ENCODE measurements at regions not wholly inside any gene's neighbourhood (a gene's known extent, or its start where the extent isn't known, plus 50 kb on each side); places are given as distances from the start of the nearest gene placed in this dataset.

DNA sequence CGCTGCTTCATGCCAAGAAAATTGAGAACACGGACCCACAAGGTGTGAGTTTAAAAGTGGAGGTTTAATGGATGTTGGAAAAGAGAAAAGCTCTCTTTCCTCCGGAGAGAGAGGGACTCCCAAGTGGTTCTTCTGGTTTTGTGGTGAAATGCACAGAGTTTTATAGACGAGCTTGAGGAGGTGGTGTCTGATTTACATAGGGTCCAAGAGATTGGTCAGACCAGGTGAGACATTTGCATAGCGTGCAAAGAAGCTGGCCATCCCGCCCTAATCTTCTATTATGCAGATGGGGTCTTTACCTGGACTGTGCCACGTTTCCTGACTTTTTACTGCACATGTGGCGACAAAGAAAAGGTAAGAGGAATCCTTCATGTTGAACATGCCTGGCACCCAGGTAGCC is 236.4 kb upstream of the PCDH9 start:
- TF ChIP-seq, protein P1, sequence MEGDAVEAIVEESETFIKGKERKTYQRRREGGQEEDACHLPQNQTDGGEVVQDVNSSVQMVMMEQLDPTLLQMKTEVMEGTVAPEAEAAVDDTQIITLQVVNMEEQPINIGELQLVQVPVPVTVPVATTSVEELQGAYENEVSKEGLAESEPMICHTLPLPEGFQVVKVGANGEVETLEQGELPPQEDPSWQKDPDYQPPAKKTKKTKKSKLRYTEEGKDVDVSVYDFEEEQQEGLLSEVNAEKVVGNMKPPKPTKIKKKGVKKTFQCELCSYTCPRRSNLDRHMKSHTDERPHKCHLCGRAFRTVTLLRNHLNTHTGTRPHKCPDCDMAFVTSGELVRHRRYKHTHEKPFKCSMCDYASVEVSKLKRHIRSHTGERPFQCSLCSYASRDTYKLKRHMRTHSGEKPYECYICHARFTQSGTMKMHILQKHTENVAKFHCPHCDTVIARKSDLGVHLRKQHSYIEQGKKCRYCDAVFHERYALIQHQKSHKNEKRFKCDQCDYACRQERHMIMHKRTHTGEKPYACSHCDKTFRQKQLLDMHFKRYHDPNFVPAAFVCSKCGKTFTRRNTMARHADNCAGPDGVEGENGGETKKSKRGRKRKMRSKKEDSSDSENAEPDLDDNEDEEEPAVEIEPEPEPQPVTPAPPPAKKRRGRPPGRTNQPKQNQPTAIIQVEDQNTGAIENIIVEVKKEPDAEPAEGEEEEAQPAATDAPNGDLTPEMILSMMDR (IDR thresholded peaks at IDR 0.05; ENCODE audit: insufficient read depth, low read length, poor library complexity, severe bottlenecking) = no peak
- TF ChIP-seq EZH2phosphoT487 (conservative IDR thresholded peaks at IDR 0.05; ENCODE audit: low read length) = no peak
